Hepatocyte (in vitro differentiated cells): ENCODE measurements at regions not wholly inside any gene's neighbourhood (a gene's known extent, or its start where the extent isn't known, plus 50 kb on each side); places are given as distances from the start of the nearest gene placed in this dataset.

ENCODE experiments used
- DNase-seq: peaks from one replicate; pipeline ENCODE4 v3.0.0-alpha.2; 2016; ENCODE audit warnings: low spot score
- H2AFZ ChIP-seq: fragments of 200-600 bp; sonication (generic); 2 replicates; pipeline ENCODE4 v1.6.0; 2016; ENCODE audit warnings: antibody characterized with exemption, mild to moderate bottlenecking
- H3K27ac ChIP-seq: fragments of 200-600 bp; sonication (generic); 2 replicates; pipeline ENCODE4 v1.5.1; 2016; ENCODE audit warnings: mild to moderate bottlenecking
- H3K27me3 ChIP-seq: fragments of 200-600 bp; sonication (generic); 2 replicates; pipeline ENCODE4 v1.6.1; 2016
- H3K36me3 ChIP-seq: fragments of 200-600 bp; sonication (generic); replicated peaks from 2 replicates; pipeline ENCODE4 v1.5.1; 2016; ENCODE audit warnings: low read depth; ENCODE audit not compliant: insufficient read depth
- H3K4me1 ChIP-seq: fragments of 200-600 bp; sonication (generic); 2 replicates; pipeline ENCODE4 v1.5.1; 2016; ENCODE audit warnings: mild to moderate bottlenecking, moderate library complexity; ENCODE audit not compliant: insufficient read depth
- H3K4me2 ChIP-seq: fragments of 200-600 bp; sonication (generic); 2 replicates; pipeline ENCODE4 v1.6.0; 2016
- H3K4me3 ChIP-seq: fragments of 200-600 bp; sonication (generic); 2 replicates; pipeline ENCODE4 v1.5.1; 2016; ENCODE audit warnings: mild to moderate bottlenecking
- H3K79me2 ChIP-seq: fragments of 200-600 bp; sonication (generic); 2 replicates; pipeline ENCODE4 v1.6.0; 2017; ENCODE audit warnings: mild to moderate bottlenecking
- H3K9me2 ChIP-seq: fragments of 200-600 bp; sonication (generic); replicated peaks from 2 replicates; pipeline ENCODE4 v1.6.0; 2017; ENCODE audit warnings: mild to moderate bottlenecking; ENCODE audit not compliant: insufficient read depth
- H3K9me3 ChIP-seq: fragments of 200-600 bp; sonication (generic); 2 replicates; pipeline ENCODE4 v1.5.1; 2016; ENCODE audit warnings: low read depth, mild to moderate bottlenecking
- H4K20me1 ChIP-seq: fragments of 200-600 bp; sonication (generic); 2 replicates; pipeline ENCODE4 v1.6.0; 2016; ENCODE audit warnings: mild to moderate bottlenecking; ENCODE audit not compliant: insufficient read depth, poor library complexity, severe bottlenecking
- EZH2 ChIP-seq: fragments of 200-600 bp; sonication (generic); IDR thresholded peaks from 2 replicates; pipeline ENCODE4 v1.6.1; 2016; ENCODE audit warnings: antibody characterized with exemption, mild to moderate bottlenecking, borderline replicate concordance
- EZH2phosphoT487 ChIP-seq: fragments of 200-600 bp; sonication (generic); IDR thresholded peaks from one replicate; pipeline ENCODE4 v1.6.1; 2018; ENCODE audit warnings: antibody characterized with exemption, mild to moderate bottlenecking, low read depth, moderate library complexity; ENCODE audit not compliant: unreplicated experiment, severe bottlenecking
- WGBS: methylation state at CpG from one replicate; pipeline ENCODE4 v1.1.6; 2016; ENCODE audit warnings: low lambda C conversion rate; ENCODE audit errors: missing lambda C conversion rate; 5-methylcytosine and 5-hydroxymethylcytosine counted together
- TF ChIP-seq, protein P1 (sequence below): fragments of 200-600 bp; sonication (generic); IDR thresholded peaks from 2 replicates; pipeline ENCODE4 v1.5.1; 2016; ENCODE audit warnings: antibody characterized with exemption, mild to moderate bottlenecking; ENCODE audit not compliant: poor library complexity

DNA sequence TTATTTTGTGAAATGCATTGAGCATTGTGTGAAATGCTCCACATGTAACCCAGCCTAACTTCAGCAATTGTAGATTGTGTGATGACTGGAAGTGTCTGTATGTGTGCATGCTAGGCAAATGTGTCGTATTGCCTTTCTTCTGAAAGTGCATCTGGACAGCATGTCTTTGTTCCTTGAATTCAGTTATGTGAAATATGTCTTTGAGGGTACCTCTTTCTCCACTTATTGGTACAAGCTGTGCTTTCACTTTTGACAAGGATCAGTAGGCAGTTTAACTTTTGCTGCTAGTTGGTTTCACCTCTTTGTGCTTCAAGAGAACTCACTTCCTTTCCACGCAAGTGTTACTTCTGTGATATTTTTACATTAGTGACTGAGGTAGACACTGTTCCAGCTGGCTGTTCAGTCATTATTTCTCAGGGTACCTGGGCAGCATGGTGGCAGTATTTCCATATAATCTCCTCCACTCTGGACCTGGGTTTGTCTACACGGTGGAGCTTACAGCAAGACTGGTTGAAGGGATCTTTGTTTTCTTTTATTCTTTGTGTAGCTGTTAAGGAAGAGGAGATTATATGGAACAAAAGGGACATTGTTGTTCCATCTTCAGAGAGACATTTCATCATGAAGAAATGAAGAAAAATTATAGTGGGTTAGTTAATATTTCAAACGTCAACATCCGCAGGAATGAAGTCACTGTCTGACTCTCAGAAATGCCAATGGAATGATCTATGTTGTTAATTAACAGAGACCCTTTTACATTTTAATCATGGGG, 175.4 kb downstream of the UTRN start:
- H3K9me3 ChIP-seq = no peaks in the 10 kb centered on the region
- no peak overlapping the region for H2AFZ ChIP-seq
- no peak for DNase-seq
- H3K4me2 ChIP-seq = no peak overlapping the region
- no peaks in the 10 kb centered on the region for H3K79me2 ChIP-seq
- no peaks in the 10 kb centered on the region for H4K20me1 ChIP-seq
- H3K9me2 ChIP-seq = no peaks in the 10 kb centered on the region
- no peak overlapping the region for H3K4me3 ChIP-seq
- TF ChIP-seq EZH2phosphoT487 (no peak), EZH2 (no peak)
- TF ChIP-seq, protein P1, sequence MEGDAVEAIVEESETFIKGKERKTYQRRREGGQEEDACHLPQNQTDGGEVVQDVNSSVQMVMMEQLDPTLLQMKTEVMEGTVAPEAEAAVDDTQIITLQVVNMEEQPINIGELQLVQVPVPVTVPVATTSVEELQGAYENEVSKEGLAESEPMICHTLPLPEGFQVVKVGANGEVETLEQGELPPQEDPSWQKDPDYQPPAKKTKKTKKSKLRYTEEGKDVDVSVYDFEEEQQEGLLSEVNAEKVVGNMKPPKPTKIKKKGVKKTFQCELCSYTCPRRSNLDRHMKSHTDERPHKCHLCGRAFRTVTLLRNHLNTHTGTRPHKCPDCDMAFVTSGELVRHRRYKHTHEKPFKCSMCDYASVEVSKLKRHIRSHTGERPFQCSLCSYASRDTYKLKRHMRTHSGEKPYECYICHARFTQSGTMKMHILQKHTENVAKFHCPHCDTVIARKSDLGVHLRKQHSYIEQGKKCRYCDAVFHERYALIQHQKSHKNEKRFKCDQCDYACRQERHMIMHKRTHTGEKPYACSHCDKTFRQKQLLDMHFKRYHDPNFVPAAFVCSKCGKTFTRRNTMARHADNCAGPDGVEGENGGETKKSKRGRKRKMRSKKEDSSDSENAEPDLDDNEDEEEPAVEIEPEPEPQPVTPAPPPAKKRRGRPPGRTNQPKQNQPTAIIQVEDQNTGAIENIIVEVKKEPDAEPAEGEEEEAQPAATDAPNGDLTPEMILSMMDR = no peak
- no peak overlapping the region for H3K27ac ChIP-seq
- no peaks in the 10 kb centered on the region for H3K4me1 ChIP-seq
- H3K36me3 ChIP-seq = no peaks in the 10 kb centered on the region
- WGBS = 86% methylated on average over 5 of the region's 5 CpGs
- H3K27me3 ChIP-seq = no peaks in the 10 kb centered on the region

- Histone ChIP-seq H3K9me3 (no peaks in the 10 kb centered on the region), H3K27me3 (no peaks in the 10 kb centered on the region), H4K20me1 (no peaks in the 10 kb centered on the region), H3K27ac (no peak overlapping the region), H3K4me3 (no peak overlapping the region), H3K4me2 (no peak overlapping the region), H3K79me2 (no peaks in the 10 kb centered on the region), H3K4me1 (no peaks in the 10 kb centered on the region), H2AFZ (no peak overlapping the region), H3K36me3 (no peaks in the 10 kb centered on the region), H3K9me2 (no peaks in the 10 kb centered on the region)
- no peak for TF ChIP-seq EZH2
- TF ChIP-seq, protein P1 = no peak
- no peak for TF ChIP-seq EZH2phosphoT487
- WGBS = 100% methylated on average over 3 of the region's 3 CpGs
- DNase-seq = no peak
Measured at GRCh38 chr6:144462058-144462457, 176.9 kb downstream of the UTRN start.

GRCh38 chr6:144466716-144467115, 181.6 kb downstream of the UTRN start:
- Histone ChIP-seq H3K36me3 (no peaks in the 10 kb centered on the region), H3K9me3 (no peaks in the 10 kb centered on the region), H3K79me2 (no peaks in the 10 kb centered on the region), H2AFZ (no peak overlapping the region), H4K20me1 (no peaks in the 10 kb centered on the region), H3K4me2 (no peak overlapping the region), H3K27ac (no peak overlapping the region), H3K4me1 (no peaks in the 10 kb centered on the region), H3K9me2 (no peaks in the 10 kb centered on the region), H3K27me3 (no peaks in the 10 kb centered on the region), H3K4me3 (no peak overlapping the region)
- DNase-seq = no peak
- TF ChIP-seq EZH2 (no peak), EZH2phosphoT487 (no peak)
- TF ChIP-seq, protein P1 = no peak
- WGBS = 68% methylated on average over 2 of the region's 2 CpGs
